Ishikawa (cell line): ENCODE measurements at regions not wholly inside any gene's neighbourhood (a gene's known extent, or its start where the extent isn't known, plus 50 kb on each side); places are given as distances from the start of the nearest gene placed in this dataset.

Experiments used
- CEBPB ChIP-seq: IDR thresholded peaks from 2 replicates; pipeline ENCODE4 v1.6.1; 2012
- CREB1 ChIP-seq: IDR thresholded peaks from 2 replicates; pipeline ENCODE4 v1.6.1; 2012; ENCODE audit warnings: low read depth
- EGR1 ChIP-seq: IDR thresholded peaks from 2 replicates; pipeline ENCODE4 v1.6.1; 2012
- EP300 ChIP-seq: IDR thresholded peaks from 2 replicates; pipeline ENCODE4 v1.6.1; 2012; ENCODE audit warnings: borderline replicate concordance
- FOXM1 ChIP-seq: IDR thresholded peaks from 2 replicates; pipeline ENCODE4 v1.6.1; 2012; ENCODE audit warnings: low read depth, borderline replicate concordance
- MAX ChIP-seq: IDR thresholded peaks from 2 replicates; pipeline ENCODE4 v1.6.1; 2012
- NFIC ChIP-seq: IDR thresholded peaks from 2 replicates; pipeline ENCODE4 v1.6.1; 2012
- RAD21 ChIP-seq: IDR thresholded peaks from 2 replicates; pipeline ENCODE4 v1.6.1; 2012; ENCODE audit warnings: low read depth
- REST ChIP-seq: IDR thresholded peaks from 2 replicates; pipeline ENCODE4 v1.6.1; 2012; ENCODE audit warnings: low read depth, mild to moderate bottlenecking
- TAF1 ChIP-seq: IDR thresholded peaks from 2 replicates; pipeline ENCODE4 v1.6.1; 2012; ENCODE audit warnings: low read depth, mild to moderate bottlenecking
- TCF12 ChIP-seq: IDR thresholded peaks from 2 replicates; pipeline ENCODE4 v1.6.1; 2012; ENCODE audit warnings: low read depth
- TEAD4 ChIP-seq: IDR thresholded peaks from 2 replicates; pipeline ENCODE4 v1.6.1; 2012
- USF1 ChIP-seq: IDR thresholded peaks from 2 replicates; pipeline ENCODE4 v1.6.1; 2012
- YY1 ChIP-seq: IDR thresholded peaks from 2 replicates; pipeline ENCODE4 v1.6.1; 2012; ENCODE audit warnings: low read depth
- ZBTB7A ChIP-seq: IDR thresholded peaks from 2 replicates; pipeline ENCODE4 v1.6.1; 2012; ENCODE audit warnings: low read depth

- TF ChIP-seq NFIC (no peak), YY1 (no peak), USF1 (no peak)
These were observed 202.3 kb upstream of the PRNP start for GRCh38 chr20:4483961-4484360.

- no peak for TF ChIP-seq MAX
- no peak for TF ChIP-seq CEBPB
- no peak for TF ChIP-seq FOXM1
- no peak for TF ChIP-seq USF1
- no peak for TF ChIP-seq REST
- no peak for TF ChIP-seq EGR1
- TF ChIP-seq ZBTB7A: no peak
- TF ChIP-seq RAD21: no peak
- no peak for TF ChIP-seq CREB1
- TF ChIP-seq EP300: no peak
- TF ChIP-seq YY1: no peak
- TF ChIP-seq TCF12: no peak
These were observed 202.8 kb upstream of the PRNP start for GRCh38 chr20:4483486-4483885.

- TF ChIP-seq CEBPB (no peak), FOXM1 (no peak), MAX (no peak), YY1 (no peak), RAD21 (no peak), EGR1 (no peak), NFIC (no peak), TEAD4 (no peak), TCF12 (no peak), ZBTB7A (no peak), USF1 (no peak), CREB1 (no peak), EP300 (no peak)
These were observed 206.2 kb upstream of the PRNP start for GRCh38 chr20:4480104-4480503.

- TF ChIP-seq TCF12 (no peak), ZBTB7A (no peak), RAD21 (no peak), TEAD4 (no peak), CEBPB (no peak), YY1 (no peak), EGR1 (no peak), MAX (no peak), REST (no peak), USF1 (no peak), TAF1 (no peak), NFIC (no peak), EP300 (no peak), CREB1 (no peak), FOXM1 (no peak)
These were observed 209.3 kb upstream of the PRNP start for GRCh38 chr20:4476903-4477500.

- TF ChIP-seq FOXM1 (no peak), TCF12 (no peak), ZBTB7A (no peak), TEAD4 (no peak), USF1 (no peak), MAX (no peak), CREB1 (no peak), RAD21 (no peak), TAF1 (no peak), YY1 (no peak), EGR1 (no peak), REST (no peak), EP300 (no peak)
These were observed 213.3 kb upstream of the PRNP start for GRCh38 chr20:4472906-4473305.
